KMS-11 (cell line): ENCODE measurements at regions not wholly inside any gene's neighbourhood (a gene's known extent, or its start where the extent isn't known, plus 50 kb on each side); places are given as distances from the start of the nearest gene placed in this dataset.

ENCODE experiments used
- H2AFZ ChIP-seq: fragments of 200-600 bp; sonication (generic); 2 replicates; pipeline ENCODE4 v1.6.1; 2016; ENCODE audit warnings: antibody characterized with exemption, mixed run types, low read depth
- H3K27ac ChIP-seq: fragments of 200-600 bp; sonication (generic); 2 replicates; pipeline ENCODE4 v1.6.1; 2016; ENCODE audit warnings: mild to moderate bottlenecking, mixed run types
- H3K27me3 ChIP-seq: fragments of 200-600 bp; sonication (generic); 2 replicates; pipeline ENCODE4 v1.6.1; 2017; ENCODE audit warnings: mild to moderate bottlenecking, low read depth, mixed run types, moderate library complexity; ENCODE audit not compliant: insufficient read depth
- H3K36me3 ChIP-seq: fragments of 200-600 bp; sonication (generic); 2 replicates; pipeline ENCODE4 v1.6.1; 2017; ENCODE audit warnings: mild to moderate bottlenecking, mixed run types; ENCODE audit not compliant: insufficient read depth
- H3K4me1 ChIP-seq: fragments of 200-600 bp; sonication (generic); 2 replicates; pipeline ENCODE4 v1.6.1; 2016; ENCODE audit warnings: mild to moderate bottlenecking, low read depth, mixed run types; ENCODE audit not compliant: poor library complexity, severe bottlenecking
- H3K4me2 ChIP-seq: fragments of 200-600 bp; sonication (generic); 2 replicates; pipeline ENCODE4 v1.7.0; 2016; ENCODE audit warnings: mild to moderate bottlenecking, mixed run types
- H3K4me3 ChIP-seq: fragments of 200-600 bp; sonication (generic); IDR thresholded peaks from 2 replicates; pipeline ENCODE4 v1.6.1; 2017; ENCODE audit warnings: low read depth, low read length, mixed read lengths; ENCODE audit not compliant: insufficient read depth
- H3K79me2 ChIP-seq: fragments of 200-600 bp; sonication (generic); 2 replicates; pipeline ENCODE4 v1.6.1; 2016; ENCODE audit warnings: low read depth, mixed run types; ENCODE audit not compliant: insufficient read depth
- H3K9ac ChIP-seq: fragments of 200-600 bp; sonication (generic); 2 replicates; pipeline ENCODE4 v1.6.1; 2016; ENCODE audit warnings: mild to moderate bottlenecking, mixed run types
- H4K20me1 ChIP-seq: fragments of 200-600 bp; sonication (generic); 2 replicates; pipeline ENCODE4 v1.6.1; 2016; ENCODE audit warnings: mild to moderate bottlenecking, mixed run types; ENCODE audit not compliant: insufficient read depth
- TF ChIP-seq, protein P1 (sequence below): fragments of 200-600 bp; sonication (generic); conservative IDR thresholded peaks from 2 replicates; pipeline ENCODE4 v1.6.1; 2017; ENCODE audit warnings: low read depth, mild to moderate bottlenecking, antibody characterized with exemption, low read length, moderate library complexity, mixed read lengths

DNA sequence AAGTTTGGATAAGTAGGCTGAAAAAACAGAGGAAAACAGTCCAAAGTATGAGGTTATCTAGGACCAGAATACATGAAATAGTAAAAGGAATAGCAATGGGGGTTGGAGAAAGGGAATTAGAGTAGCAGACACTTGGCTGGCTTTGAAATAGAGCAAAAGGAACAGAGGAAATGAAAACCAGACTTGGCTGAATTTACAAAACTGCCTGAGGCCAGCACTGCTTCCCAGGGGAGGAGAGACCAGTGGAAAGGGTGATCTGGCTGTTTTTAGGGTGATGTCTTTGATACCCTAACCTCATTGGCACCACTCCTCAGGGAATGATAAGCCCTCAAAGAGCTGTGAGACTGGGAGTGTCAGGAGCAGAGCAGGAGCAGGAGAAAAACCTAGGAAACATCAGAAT is 413.4 kb upstream of the SLC30A5 start:
- no peak overlapping the region for H3K4me3 ChIP-seq
- no peaks in the 10 kb centered on the region for H3K36me3 ChIP-seq
- H3K27me3 ChIP-seq, result no peaks in the 10 kb centered on the region
- TF ChIP-seq, protein P1, sequence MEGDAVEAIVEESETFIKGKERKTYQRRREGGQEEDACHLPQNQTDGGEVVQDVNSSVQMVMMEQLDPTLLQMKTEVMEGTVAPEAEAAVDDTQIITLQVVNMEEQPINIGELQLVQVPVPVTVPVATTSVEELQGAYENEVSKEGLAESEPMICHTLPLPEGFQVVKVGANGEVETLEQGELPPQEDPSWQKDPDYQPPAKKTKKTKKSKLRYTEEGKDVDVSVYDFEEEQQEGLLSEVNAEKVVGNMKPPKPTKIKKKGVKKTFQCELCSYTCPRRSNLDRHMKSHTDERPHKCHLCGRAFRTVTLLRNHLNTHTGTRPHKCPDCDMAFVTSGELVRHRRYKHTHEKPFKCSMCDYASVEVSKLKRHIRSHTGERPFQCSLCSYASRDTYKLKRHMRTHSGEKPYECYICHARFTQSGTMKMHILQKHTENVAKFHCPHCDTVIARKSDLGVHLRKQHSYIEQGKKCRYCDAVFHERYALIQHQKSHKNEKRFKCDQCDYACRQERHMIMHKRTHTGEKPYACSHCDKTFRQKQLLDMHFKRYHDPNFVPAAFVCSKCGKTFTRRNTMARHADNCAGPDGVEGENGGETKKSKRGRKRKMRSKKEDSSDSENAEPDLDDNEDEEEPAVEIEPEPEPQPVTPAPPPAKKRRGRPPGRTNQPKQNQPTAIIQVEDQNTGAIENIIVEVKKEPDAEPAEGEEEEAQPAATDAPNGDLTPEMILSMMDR, result no peak
- no peak overlapping the region for H3K27ac ChIP-seq
- H2AFZ ChIP-seq, result no peak overlapping the region
- no peak overlapping the region for H3K9ac ChIP-seq
- H4K20me1 ChIP-seq, result no peaks in the 10 kb centered on the region
- no peaks in the 10 kb centered on the region for H3K4me1 ChIP-seq
- H3K79me2 ChIP-seq, result no peaks in the 10 kb centered on the region
- H3K4me2 ChIP-seq, result no peak overlapping the region

DNA sequence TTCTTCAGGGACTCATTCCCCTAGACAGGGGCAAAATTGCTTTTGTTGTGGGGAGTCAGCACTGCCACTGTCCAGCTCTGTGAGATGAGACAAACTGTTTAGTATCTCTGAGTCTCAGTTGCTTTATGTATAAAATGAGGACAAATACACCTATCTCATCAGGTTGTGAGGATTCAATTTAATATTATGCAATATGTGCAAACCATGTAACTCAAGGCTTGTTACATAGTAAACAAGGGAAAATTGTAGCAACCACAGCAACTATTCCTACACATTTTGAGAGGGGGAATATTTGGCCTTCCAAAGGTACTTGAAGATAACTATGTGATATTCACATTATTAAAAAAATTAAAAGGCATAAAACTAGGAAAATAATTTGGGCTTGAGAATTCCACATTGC is 411.9 kb upstream of the SLC30A5 start:
- no peaks in the 10 kb centered on the region for H3K79me2 ChIP-seq
- H3K27ac ChIP-seq, result no peak overlapping the region
- no peaks in the 10 kb centered on the region for H4K20me1 ChIP-seq
- H3K36me3 ChIP-seq, result no peaks in the 10 kb centered on the region
- TF ChIP-seq, protein P1, result no peak
- no peak overlapping the region for H2AFZ ChIP-seq
- H3K9ac ChIP-seq, result no peak overlapping the region
- H3K4me1 ChIP-seq, result no peaks in the 10 kb centered on the region
- H3K4me2 ChIP-seq, result no peak overlapping the region
- H3K4me3 ChIP-seq, result no peak overlapping the region
- no peaks in the 10 kb centered on the region for H3K27me3 ChIP-seq

DNA sequence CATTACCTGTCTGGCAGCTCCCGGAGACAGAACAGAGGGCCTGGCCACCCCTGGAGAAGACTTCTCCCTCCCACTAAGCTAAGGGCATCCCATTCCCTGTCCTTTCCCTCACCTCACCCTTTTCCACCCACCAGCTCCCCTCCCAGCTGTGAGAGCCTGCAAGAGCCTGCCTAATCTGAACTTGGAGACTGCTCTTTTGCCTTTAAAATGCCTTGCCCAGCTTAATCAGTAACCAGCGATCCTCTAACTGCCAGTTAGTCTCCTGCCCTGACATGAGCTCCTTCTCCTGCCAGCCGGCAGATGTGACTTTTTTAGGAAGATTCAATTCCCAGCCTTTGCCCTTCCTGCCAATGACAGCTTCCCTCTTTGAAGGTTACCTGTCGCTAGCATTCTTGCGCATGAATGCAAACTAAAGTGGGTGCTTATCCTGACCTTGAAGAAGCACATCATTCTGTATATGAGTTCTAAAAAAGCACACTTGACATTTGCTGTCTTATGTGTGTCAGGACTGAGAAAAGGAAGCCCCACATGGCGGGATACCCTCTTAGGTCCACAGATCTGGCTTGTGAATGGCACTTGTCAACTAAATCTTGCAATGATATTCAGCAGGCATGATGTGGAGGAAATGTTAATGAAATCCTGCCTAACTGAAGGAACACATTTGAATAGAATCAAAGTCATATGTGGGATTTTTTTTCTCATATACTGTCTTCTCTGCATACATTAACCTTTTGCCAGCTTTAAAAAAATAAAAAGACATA is 411.2 kb upstream of the SLC30A5 start:
- H3K36me3 ChIP-seq, result no peaks in the 10 kb centered on the region
- H3K4me1 ChIP-seq, result no peaks in the 10 kb centered on the region
- no peaks in the 10 kb centered on the region for H3K79me2 ChIP-seq
- no peak overlapping the region for H2AFZ ChIP-seq
- H3K4me2 ChIP-seq, result no peak overlapping the region
- H3K27me3 ChIP-seq, result no peaks in the 10 kb centered on the region
- no peaks in the 10 kb centered on the region for H4K20me1 ChIP-seq
- H3K27ac ChIP-seq, result no peak overlapping the region
- TF ChIP-seq, protein P1, result no peak
- no peak overlapping the region for H3K9ac ChIP-seq
- no peak overlapping the region for H3K4me3 ChIP-seq

DNA sequence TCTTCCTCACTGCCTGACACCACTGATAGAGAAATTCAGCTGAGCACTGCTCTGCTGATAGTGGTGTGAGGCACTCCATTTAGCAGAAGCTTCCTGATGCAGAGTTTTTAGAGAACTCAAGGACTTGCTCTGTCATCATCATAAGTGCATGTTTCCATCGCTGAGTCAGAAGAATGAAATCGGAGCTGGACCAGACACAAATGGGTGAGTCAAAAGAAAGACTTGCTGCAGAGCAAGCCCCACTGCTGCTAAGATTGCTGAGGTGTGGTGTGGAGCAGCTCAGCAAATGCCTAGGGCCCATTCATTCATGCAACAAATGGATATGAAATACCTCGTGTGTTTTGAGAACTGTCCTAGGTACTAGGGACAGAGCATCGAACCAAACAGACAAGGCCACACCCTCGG is 410.2 kb upstream of the SLC30A5 start:
- Histone ChIP-seq H2AFZ (no peak overlapping the region), H4K20me1 (no peaks in the 10 kb centered on the region), H3K27ac (no peak overlapping the region), H3K9ac (no peak overlapping the region), H3K4me3 (no peak overlapping the region), H3K79me2 (no peaks in the 10 kb centered on the region), H3K27me3 (no peaks in the 10 kb centered on the region), H3K36me3 (no peaks in the 10 kb centered on the region), H3K4me2 (no peak overlapping the region), H3K4me1 (no peaks in the 10 kb centered on the region)
- TF ChIP-seq, protein P1, result no peak
